Astrocyte of the spinal cord (primary cell): ENCODE measurements at regions not wholly inside any gene's neighbourhood (a gene's known extent, or its start where the extent isn't known, plus 50 kb on each side); places are given as distances from the start of the nearest gene placed in this dataset.
"Not testable (repeated sequence)": the region's sequence is repeated elsewhere in the genome, so short reads cannot be mapped to it uniquely, and the experiment has no call there.

ENCODE experiments used
- DNase-seq: peaks from one replicate; pipeline ENCODE4 v3.0.0; 2011; ENCODE audit warnings: low read depth, low spot score
- H3K4me3 ChIP-seq: 2 replicates; pipeline ENCODE4 v1.5.1; 2011; ENCODE audit warnings: low read depth, mild to moderate bottlenecking, low read length, moderate library complexity
- CTCF ChIP-seq: IDR thresholded peaks from 2 replicates; pipeline ENCODE4 v1.5.1; 2012; ENCODE audit warnings: low read depth, mild to moderate bottlenecking, low read length, inconsistent platforms
- in situ Hi-C: cut with HindIII; loops from 2 replicates; pipeline ENCODE4 v1.10.0; 2017; ENCODE audit warnings: low sequenced_read_pairs

GRCh38 chr1:118290046-118290445 lies 105.0 kb upstream of the SPAG17 start:
- in situ Hi-C loops = no loop called here
- no peak for TF ChIP-seq CTCF
- H3K4me3 ChIP-seq = no peak overlapping the region
- DNase-seq = no peak

GRCh38 chr1:118280656-118281055 lies 95.6 kb upstream of the SPAG17 start:
- DNase-seq, H3K4me3 ChIP-seq, in situ Hi-C loops: not testable (repeated sequence)

- no peak for TF ChIP-seq CTCF
- no peak overlapping the region for H3K4me3 ChIP-seq
- no peak for DNase-seq
- in situ Hi-C loops = no loop called here
Measured at GRCh38 chr1:118275472-118276115, 90.6 kb upstream of the SPAG17 start.

- H3K4me3 ChIP-seq = no peak overlapping the region
- in situ Hi-C loops = no loop called here
- no peak for TF ChIP-seq CTCF
- DNase-seq = no peak
Measured at GRCh38 chr1:118272884-118273283, 87.9 kb upstream of the SPAG17 start.

- TF ChIP-seq CTCF = no peak
- DNase-seq = no peak
- in situ Hi-C loops = no loop called here
- H3K4me3 ChIP-seq = no peak overlapping the region
Measured at GRCh38 chr1:118271883-118272282, 86.9 kb upstream of the SPAG17 start.

GRCh38 chr1:118269598-118269997 lies 84.6 kb upstream of the SPAG17 start:
- no peak for TF ChIP-seq CTCF
- in situ Hi-C loops = no loop called here
- DNase-seq = no peak
- no peak overlapping the region for H3K4me3 ChIP-seq

GRCh38 chr1:118266436-118266835 lies 81.4 kb upstream of the SPAG17 start:
- H3K4me3 ChIP-seq = no peak overlapping the region
- in situ Hi-C loops = no loop called here
- no peak for DNase-seq

More at GRCh38 chr1:118266436-118266835, 81.4 kb upstream of the SPAG17 start:
- no peak for TF ChIP-seq CTCF
